ENCODE measurements at regions not wholly inside any gene's neighbourhood (a gene's known extent, or its start where the extent isn't known, plus 50 kb on each side); places are given as distances from the start of the nearest gene placed in this dataset.

DNA sequence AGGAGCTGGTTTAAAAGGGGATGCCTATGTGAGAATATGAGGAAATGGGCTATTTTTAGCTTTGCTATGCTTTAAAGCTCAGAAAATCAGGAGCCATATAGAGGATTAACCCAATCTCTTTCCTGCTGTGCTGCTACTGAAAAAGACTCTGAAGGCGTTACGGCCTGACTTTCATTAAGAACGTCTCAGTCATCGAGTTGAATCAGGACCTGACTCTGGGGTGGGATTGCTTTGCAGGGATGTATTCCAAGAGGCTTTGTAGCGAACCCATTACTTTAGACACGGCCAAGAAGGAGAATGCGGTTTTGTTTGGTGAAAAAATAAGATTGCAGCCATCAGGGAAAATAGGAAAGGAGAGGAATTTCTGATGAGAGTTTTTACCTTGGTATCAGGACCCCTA lies 426.9 kb downstream of the CCSER2 start:
- TF ChIP-seq, protein P1, sequence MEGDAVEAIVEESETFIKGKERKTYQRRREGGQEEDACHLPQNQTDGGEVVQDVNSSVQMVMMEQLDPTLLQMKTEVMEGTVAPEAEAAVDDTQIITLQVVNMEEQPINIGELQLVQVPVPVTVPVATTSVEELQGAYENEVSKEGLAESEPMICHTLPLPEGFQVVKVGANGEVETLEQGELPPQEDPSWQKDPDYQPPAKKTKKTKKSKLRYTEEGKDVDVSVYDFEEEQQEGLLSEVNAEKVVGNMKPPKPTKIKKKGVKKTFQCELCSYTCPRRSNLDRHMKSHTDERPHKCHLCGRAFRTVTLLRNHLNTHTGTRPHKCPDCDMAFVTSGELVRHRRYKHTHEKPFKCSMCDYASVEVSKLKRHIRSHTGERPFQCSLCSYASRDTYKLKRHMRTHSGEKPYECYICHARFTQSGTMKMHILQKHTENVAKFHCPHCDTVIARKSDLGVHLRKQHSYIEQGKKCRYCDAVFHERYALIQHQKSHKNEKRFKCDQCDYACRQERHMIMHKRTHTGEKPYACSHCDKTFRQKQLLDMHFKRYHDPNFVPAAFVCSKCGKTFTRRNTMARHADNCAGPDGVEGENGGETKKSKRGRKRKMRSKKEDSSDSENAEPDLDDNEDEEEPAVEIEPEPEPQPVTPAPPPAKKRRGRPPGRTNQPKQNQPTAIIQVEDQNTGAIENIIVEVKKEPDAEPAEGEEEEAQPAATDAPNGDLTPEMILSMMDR (IDR thresholded peaks at IDR 0.05), result no peak
- TF ChIP-seq POLR2A (IDR thresholded peaks at IDR 0.05), result no peak
